ENCODE measurements at regions not wholly inside any gene's neighbourhood (a gene's known extent, or its start where the extent isn't known, plus 50 kb on each side); places are given as distances from the start of the nearest gene placed in this dataset.

DNA sequence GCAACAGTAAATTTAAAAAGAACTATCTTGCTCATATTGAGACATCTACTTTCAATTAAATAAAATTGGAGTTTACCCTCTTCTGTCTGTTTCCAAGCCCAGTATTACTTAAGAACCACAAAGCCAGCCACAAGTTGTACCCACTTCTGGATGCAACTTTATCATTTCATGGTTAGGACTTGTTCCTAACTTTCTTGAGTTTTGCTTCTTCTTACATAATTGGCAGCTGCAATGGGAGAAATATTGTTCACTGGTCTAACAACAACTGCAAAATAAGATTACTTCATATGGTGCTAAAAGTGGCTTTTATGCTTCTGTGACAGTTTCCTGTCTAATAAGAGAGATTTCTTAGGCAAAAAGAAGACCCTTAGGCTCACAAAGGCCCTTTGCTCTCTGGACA is 240.6 kb downstream of the OTOL1 start:
- Histone ChIP-seq H3K9me3 (ENCODE audit: control insufficient read depth, low read depth, low read length) (no peaks in the 10 kb centered on the region), H3K27ac (ENCODE audit: insufficient read length, low read depth, low read length) (no peak overlapping the region), H3K14ac (ENCODE audit: insufficient read depth, low read length) (no peak overlapping the region), H3K4ac (ENCODE audit: low read depth, low read length) (no peak overlapping the region), H3T11ph (ENCODE audit: low read length) (no peak overlapping the region), H4K91ac (ENCODE audit: insufficient read length, low read depth, low read length) (no peak overlapping the region), H2AK5ac (ENCODE audit: insufficient read length, low read length) (no peak overlapping the region), H2BK20ac (ENCODE audit: low read depth, low read length, poor library complexity, severe bottlenecking) (no peak overlapping the region), H3K18ac (ENCODE audit: insufficient read length, low read depth, low read length) (no peak overlapping the region), H3K4me1 (ENCODE audit: insufficient read depth, low read length) (no peaks in the 10 kb centered on the region), H3K9ac (ENCODE audit: extremely low read depth, insufficient read length, low read length) (no peak overlapping the region), H3K23ac (ENCODE audit: insufficient read length, low read depth, low read length) (no peak overlapping the region), H3K27me3 (ENCODE audit: insufficient read depth, low read length) (no peaks in the 10 kb centered on the region), H4K8ac (replicated peaks; ENCODE audit: insufficient read length, low read depth, low read length) (no peak overlapping the region), H2BK5ac (ENCODE audit: insufficient read length, low read length) (no peak overlapping the region), H3K56ac (ENCODE audit: insufficient read length, low read depth, low read length) (no peak overlapping the region), H3K4me2 (ENCODE audit: insufficient read depth, insufficient read length, low read length) (no peak overlapping the region), H3K23me2 (ENCODE audit: insufficient read length, low read depth, low read length, poor library complexity, severe bottlenecking) (no peaks in the 10 kb centered on the region), H2BK120ac (ENCODE audit: low read depth, low read length, poor library complexity, severe bottlenecking) (no peak overlapping the region), H2AFZ (ENCODE audit: low read length) (no peak overlapping the region), H3K79me2 (ENCODE audit: insufficient read depth, low read length) (no peaks in the 10 kb centered on the region), H2BK15ac (ENCODE audit: low read depth, low read length) (no peak overlapping the region), H4K20me1 (ENCODE audit: control insufficient read depth, insufficient read depth, insufficient read length) (no peaks in the 10 kb centered on the region), H2BK12ac (ENCODE audit: insufficient read length, low read depth, low read length) (no peak overlapping the region), H4K5ac (ENCODE audit: insufficient read length, low read depth, low read length) (no peak overlapping the region), H3K79me1 (ENCODE audit: insufficient read depth, low read depth, low read length, poor library complexity, severe bottlenecking) (no peaks in the 10 kb centered on the region)
- TF ChIP-seq, protein P1, sequence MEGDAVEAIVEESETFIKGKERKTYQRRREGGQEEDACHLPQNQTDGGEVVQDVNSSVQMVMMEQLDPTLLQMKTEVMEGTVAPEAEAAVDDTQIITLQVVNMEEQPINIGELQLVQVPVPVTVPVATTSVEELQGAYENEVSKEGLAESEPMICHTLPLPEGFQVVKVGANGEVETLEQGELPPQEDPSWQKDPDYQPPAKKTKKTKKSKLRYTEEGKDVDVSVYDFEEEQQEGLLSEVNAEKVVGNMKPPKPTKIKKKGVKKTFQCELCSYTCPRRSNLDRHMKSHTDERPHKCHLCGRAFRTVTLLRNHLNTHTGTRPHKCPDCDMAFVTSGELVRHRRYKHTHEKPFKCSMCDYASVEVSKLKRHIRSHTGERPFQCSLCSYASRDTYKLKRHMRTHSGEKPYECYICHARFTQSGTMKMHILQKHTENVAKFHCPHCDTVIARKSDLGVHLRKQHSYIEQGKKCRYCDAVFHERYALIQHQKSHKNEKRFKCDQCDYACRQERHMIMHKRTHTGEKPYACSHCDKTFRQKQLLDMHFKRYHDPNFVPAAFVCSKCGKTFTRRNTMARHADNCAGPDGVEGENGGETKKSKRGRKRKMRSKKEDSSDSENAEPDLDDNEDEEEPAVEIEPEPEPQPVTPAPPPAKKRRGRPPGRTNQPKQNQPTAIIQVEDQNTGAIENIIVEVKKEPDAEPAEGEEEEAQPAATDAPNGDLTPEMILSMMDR (conservative IDR thresholded peaks at IDR 0.05), result no peak
- no peaks in the 10 kb centered on the region for H3K36me3 Mint-ChIP-seq (ENCODE audit: insufficient read depth in 1 of 3, low read depth in 3 of 3)
- no peaks in the 10 kb centered on the region for H3K9me3 Mint-ChIP-seq
- no peaks in the 10 kb centered on the region for H3K4me1 Mint-ChIP-seq
- no peak for DNase-seq
- no peaks in the 10 kb centered on the region for H3K27me3 Mint-ChIP-seq (ENCODE audit: low read depth)
- no peak overlapping the region for H3K4me3 Mint-ChIP-seq
- no peak overlapping the region for H3K27ac Mint-ChIP-seq

Measured in H9 (cell line).